ENCODE measurements at regions not wholly inside any gene's neighbourhood (a gene's known extent, or its start where the extent isn't known, plus 50 kb on each side); places are given as distances from the start of the nearest gene placed in this dataset.
"Not testable (repeated sequence)": the region's sequence is repeated elsewhere in the genome, so short reads cannot be mapped to it uniquely, and the experiment has no call there.

GRCh38 chr16:48999508-48999907, 282.1 kb downstream of the CBLN1 start:
- DNase-seq (ENCODE audit: low read depth) = no peak

GRCh38 chr16:48999044-48999443, 282.6 kb downstream of the CBLN1 start:
- no peak for DNase-seq (ENCODE audit: low read depth)

- no peak for DNase-seq (ENCODE audit: low read depth)
Measured at GRCh38 chr16:48997946-48998345, 283.7 kb downstream of the CBLN1 start.

GRCh38 chr16:48997081-48997615, 284.5 kb downstream of the CBLN1 start:
- DNase-seq (ENCODE audit: low read depth) = no peak

- no peak for DNase-seq (ENCODE audit: low read depth)
Measured at GRCh38 chr16:48978501-48978900, 303.1 kb downstream of the CBLN1 start.

- DNase-seq (ENCODE audit: low read depth) = no peak
Measured at GRCh38 chr16:48972236-48972635, 309.4 kb downstream of the CBLN1 start.

GRCh38 chr16:48971571-48972077, 310.0 kb downstream of the CBLN1 start:
- DNase-seq (ENCODE audit: low read depth) = peak; percentile 26

- DNase-seq (ENCODE audit: low read depth) = no peak
Measured at GRCh38 chr16:48970216-48970615, 311.4 kb downstream of the CBLN1 start.

- DNase-seq (ENCODE audit: low read depth) = no peak
Measured at GRCh38 chr16:48969611-48970010, 312.0 kb downstream of the CBLN1 start.

- peak; percentile 25 for DNase-seq (ENCODE audit: low read depth)
Measured at GRCh38 chr16:48965386-48965785, 316.3 kb downstream of the CBLN1 start.

- peak; percentile 88 for DNase-seq (ENCODE audit: low read depth)
Measured at GRCh38 chr16:48963901-48964615, 317.6 kb downstream of the CBLN1 start.

GRCh38 chr16:48963306-48963705, 318.3 kb downstream of the CBLN1 start:
- peak; percentile 72 for DNase-seq (ENCODE audit: low read depth)

GRCh38 chr16:48961546-48961945, 320.1 kb downstream of the CBLN1 start:
- DNase-seq (ENCODE audit: low read depth) = peak; percentile 73

GRCh38 chr16:48960830-48961229, 320.8 kb downstream of the CBLN1 start:
- peak; percentile 18 for DNase-seq (ENCODE audit: low read depth)

GRCh38 chr16:48959747-48960146, 321.9 kb downstream of the CBLN1 start:
- DNase-seq (ENCODE audit: low read depth) = no peak

GRCh38 chr16:48959204-48959603, 322.4 kb downstream of the CBLN1 start:
- DNase-seq (ENCODE audit: low read depth) = no peak

- DNase-seq (ENCODE audit: low read depth) = peak; percentile 53
Measured at GRCh38 chr16:48958681-48959080, 323.0 kb downstream of the CBLN1 start.

GRCh38 chr16:48956620-48957019, 325.0 kb downstream of the CBLN1 start:
- DNase-seq (ENCODE audit: low read depth) = no peak

- no peak for DNase-seq (ENCODE audit: low read depth)
Measured at GRCh38 chr16:48955837-48956236, 325.8 kb downstream of the CBLN1 start.

GRCh38 chr16:48951621-48952125, 330.0 kb downstream of the CBLN1 start:
- DNase-seq (ENCODE audit: low read depth) = not testable (repeated sequence)

GRCh38 chr16:48950184-48950583, 331.5 kb downstream of the CBLN1 start:
- no peak for DNase-seq (ENCODE audit: low read depth)

- DNase-seq (ENCODE audit: low read depth) = peak; percentile 33
Measured at GRCh38 chr16:48949636-48950035, 332.0 kb downstream of the CBLN1 start.

- DNase-seq (ENCODE audit: low read depth) = no peak
Measured at GRCh38 chr16:48948911-48949310, 332.7 kb downstream of the CBLN1 start.

Data from RPMI7951 (cell line).